ENCODE measurements at regions not wholly inside any gene's neighbourhood (a gene's known extent, or its start where the extent isn't known, plus 50 kb on each side); places are given as distances from the start of the nearest gene placed in this dataset.

- DNase-seq = no peak
Measured at GRCh38 chr14:23903442-23903841, 50.1 kb upstream of the DHRS4 start.
